PC-9 (cell line): ENCODE measurements at regions not wholly inside any gene's neighbourhood (a gene's known extent, or its start where the extent isn't known, plus 50 kb on each side); places are given as distances from the start of the nearest gene placed in this dataset.

ENCODE experiments used
- EZH2 ChIP-seq: fragments of 200-600 bp; sonication (generic); IDR thresholded peaks from 2 replicates; pipeline ENCODE4 v1.8.0; 2017; ENCODE audit warnings: antibody characterized with exemption, low read depth
- TF ChIP-seq, protein P1 (sequence below): fragments of 200-600 bp; sonication (generic); conservative IDR thresholded peaks from 2 replicates; pipeline ENCODE4 v1.6.1; 2017; ENCODE audit warnings: mixed run types, antibody characterized with exemption, mild to moderate bottlenecking, moderate library complexity

DNA sequence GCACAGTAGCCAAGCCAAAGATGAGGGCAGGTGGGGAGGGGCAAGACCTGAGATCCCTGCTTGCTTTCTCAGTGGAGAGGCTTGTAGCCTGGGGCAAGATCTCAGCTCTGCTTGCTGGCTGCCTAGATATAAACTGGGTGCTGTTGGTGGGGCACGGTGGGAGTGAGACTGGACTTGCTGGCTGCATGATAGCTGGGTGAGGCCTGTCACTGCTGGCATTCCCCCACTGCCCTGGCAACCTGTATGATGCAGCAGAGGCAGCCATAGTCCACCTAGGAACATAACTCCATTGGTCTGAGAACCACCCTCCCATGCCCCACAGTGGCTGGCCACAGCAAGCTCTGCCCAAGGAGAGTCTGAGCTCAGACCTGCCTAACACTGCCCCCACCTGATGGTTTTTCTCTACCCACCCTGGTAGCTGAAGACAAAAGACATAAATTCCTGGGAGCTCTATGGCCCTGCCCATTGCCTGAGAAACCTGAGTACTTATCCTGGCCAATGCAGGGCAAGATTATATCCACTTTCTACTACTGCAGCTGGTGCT lies 261.9 kb upstream of the DEPDC1 start:
- TF ChIP-seq, protein P1, sequence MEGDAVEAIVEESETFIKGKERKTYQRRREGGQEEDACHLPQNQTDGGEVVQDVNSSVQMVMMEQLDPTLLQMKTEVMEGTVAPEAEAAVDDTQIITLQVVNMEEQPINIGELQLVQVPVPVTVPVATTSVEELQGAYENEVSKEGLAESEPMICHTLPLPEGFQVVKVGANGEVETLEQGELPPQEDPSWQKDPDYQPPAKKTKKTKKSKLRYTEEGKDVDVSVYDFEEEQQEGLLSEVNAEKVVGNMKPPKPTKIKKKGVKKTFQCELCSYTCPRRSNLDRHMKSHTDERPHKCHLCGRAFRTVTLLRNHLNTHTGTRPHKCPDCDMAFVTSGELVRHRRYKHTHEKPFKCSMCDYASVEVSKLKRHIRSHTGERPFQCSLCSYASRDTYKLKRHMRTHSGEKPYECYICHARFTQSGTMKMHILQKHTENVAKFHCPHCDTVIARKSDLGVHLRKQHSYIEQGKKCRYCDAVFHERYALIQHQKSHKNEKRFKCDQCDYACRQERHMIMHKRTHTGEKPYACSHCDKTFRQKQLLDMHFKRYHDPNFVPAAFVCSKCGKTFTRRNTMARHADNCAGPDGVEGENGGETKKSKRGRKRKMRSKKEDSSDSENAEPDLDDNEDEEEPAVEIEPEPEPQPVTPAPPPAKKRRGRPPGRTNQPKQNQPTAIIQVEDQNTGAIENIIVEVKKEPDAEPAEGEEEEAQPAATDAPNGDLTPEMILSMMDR = no peak
- TF ChIP-seq EZH2 = no peak
